GM13976 (cell line): ENCODE measurements at regions not wholly inside any gene's neighbourhood (a gene's known extent, or its start where the extent isn't known, plus 50 kb on each side); places are given as distances from the start of the nearest gene placed in this dataset.

ENCODE experiments used
- DNase-seq: peaks from one replicate; pipeline ENCODE4 v3.0.0; 2012; ENCODE audit warnings: low spot score
- CTCF ChIP-seq: IDR thresholded peaks from 2 replicates; pipeline ENCODE4 v1.5.1; 2012; ENCODE audit warnings: borderline replicate concordance, mild to moderate bottlenecking; ENCODE audit not compliant: insufficient read depth; ENCODE audit errors: extremely low read depth, missing control alignments, control extremely low read depth
- in situ Hi-C: fragments of 300-500 bp; cut with MboI; formaldehyde crosslinking; loops from one replicate; pipeline ENCODE4 v1.12.0; 2022; ENCODE audit warnings: low sequenced_read_pairs, mixed read lengths, inconsistent platforms; ENCODE audit not compliant: unreplicated experiment

GRCh38 chr4:133394971-133395627 is 246.0 kb downstream of the PCDH10 start:
- TF ChIP-seq CTCF: no peak
- DNase-seq: no peak
- in situ Hi-C loops: no loop called here

- no peak for TF ChIP-seq CTCF
- DNase-seq: no peak
- in situ Hi-C loops: no loop called here
Measured at GRCh38 chr4:133390198-133390855, 241.2 kb downstream of the PCDH10 start.

GRCh38 chr4:133389029-133389428 is 239.9 kb downstream of the PCDH10 start:
- in situ Hi-C loops: no loop called here
- DNase-seq: no peak
- TF ChIP-seq CTCF: no peak

GRCh38 chr4:133385161-133385954 is 236.3 kb downstream of the PCDH10 start:
- DNase-seq: no peak
- no peak for TF ChIP-seq CTCF
- in situ Hi-C loops: no loop called here

- TF ChIP-seq CTCF: no peak
- no peak for DNase-seq
- in situ Hi-C loops: no loop called here
Measured at GRCh38 chr4:133379681-133380438, 230.8 kb downstream of the PCDH10 start.

GRCh38 chr4:133377286-133377685 is 228.2 kb downstream of the PCDH10 start:
- TF ChIP-seq CTCF: no peak
- no peak for DNase-seq

More at GRCh38 chr4:133377286-133377685, 228.2 kb downstream of the PCDH10 start:
- in situ Hi-C loops: no loop called here
